CD8-positive, alpha-beta memory T cell (primary cell): ENCODE measurements at regions not wholly inside any gene's neighbourhood (a gene's known extent, or its start where the extent isn't known, plus 50 kb on each side); places are given as distances from the start of the nearest gene placed in this dataset.
"Not testable (repeated sequence)": the region's sequence is repeated elsewhere in the genome, so short reads cannot be mapped to it uniquely, and the experiment has no call there.

ENCODE experiments used
- CTCF ChIA-PET: fragments of 350-600 bp; sonication (Branson Sonifier 250); formaldehyde crosslinking; loops from one replicate; lab custom pipeline; 2021; ENCODE audit warnings: antibody characterized with exemption; lab: Charles Lee
- POLR2A ChIA-PET: fragments of 350-600 bp; sonication (Branson Sonifier 250); formaldehyde crosslinking; loops from one replicate; lab custom pipeline; 2021; ENCODE audit warnings: antibody characterized with exemption; lab: Charles Lee
- DNase-seq, 5 donors: peaks; one replicate each; pipeline versions ENCODE4 v3.0.0 to v3.0.0-alpha.2; 2020 to 2022; ENCODE audit warnings: mixed read lengths in 1 of 5
- H3K27ac ChIP-seq: one replicate; pipeline ENCODE4 v1.7.0; 2013; ENCODE audit warnings: low read depth, mild to moderate bottlenecking, low read length, moderate library complexity
- H3K27me3 ChIP-seq: 2 replicates; pipeline ENCODE4 v1.7.0; 2013; ENCODE audit warnings: low read length, mild to moderate bottlenecking; ENCODE audit not compliant: insufficient read depth, poor library complexity, severe bottlenecking
- H3K36me3 ChIP-seq: 2 replicates; pipeline ENCODE4 v1.7.0; 2013; ENCODE audit warnings: mild to moderate bottlenecking, low read length, moderate library complexity; ENCODE audit not compliant: insufficient read depth
- H3K4me1 ChIP-seq: 2 replicates; pipeline ENCODE4 v1.7.0; 2013; ENCODE audit warnings: mild to moderate bottlenecking, low read length, moderate library complexity; ENCODE audit not compliant: insufficient read depth
- H3K4me3 ChIP-seq: 2 replicates; pipeline ENCODE4 v1.7.0; 2013; ENCODE audit warnings: mild to moderate bottlenecking, low read length
- H3K9me3 ChIP-seq: 2 replicates; pipeline ENCODE4 v1.7.0; 2013; ENCODE audit warnings: mild to moderate bottlenecking, low read length
- H3K27ac Mint-ChIP-seq, 8 donors: one replicate each; pipeline ENCODE4 v1.8.0; 2020 to 2021; ENCODE audit warnings: mixed read lengths in 8 of 8, mild to moderate bottlenecking in 6 of 8, inconsistent platforms in 3 of 8, moderate library complexity in 3 of 8
- H3K27me3 Mint-ChIP-seq, 2 donors: one replicate each; pipeline ENCODE4 v1.8.0; 2020 to 2021; ENCODE audit warnings: mixed read lengths in 2 of 2, mild to moderate bottlenecking in 1 of 2, moderate library complexity in 1 of 2
- H3K36me3 Mint-ChIP-seq, 3 donors: one replicate each; pipeline ENCODE4 v1.8.0; 2020 to 2021; ENCODE audit warnings: mixed read lengths in 3 of 3, inconsistent platforms in 1 of 3, mild to moderate bottlenecking in 1 of 3
- H3K4me1 Mint-ChIP-seq, 3 donors: one replicate each; pipeline ENCODE4 v1.8.0; 2020 to 2021; ENCODE audit warnings: mixed read lengths in 3 of 3, inconsistent platforms in 1 of 3, mild to moderate bottlenecking in 1 of 3
- H3K4me3 Mint-ChIP-seq, 7 donors: one replicate each; pipeline ENCODE4 v1.8.0; 2020 to 2021; ENCODE audit warnings: mixed read lengths in 7 of 7, mild to moderate bottlenecking in 6 of 7, moderate library complexity in 4 of 7, inconsistent platforms in 2 of 7
- H3K9me3 Mint-ChIP-seq, 5 donors: one replicate each; pipeline ENCODE4 v1.8.0; 2020 to 2022; ENCODE audit warnings: mixed read lengths in 5 of 5, mild to moderate bottlenecking in 3 of 5, moderate library complexity in 2 of 5, inconsistent platforms in 1 of 5

DNA sequence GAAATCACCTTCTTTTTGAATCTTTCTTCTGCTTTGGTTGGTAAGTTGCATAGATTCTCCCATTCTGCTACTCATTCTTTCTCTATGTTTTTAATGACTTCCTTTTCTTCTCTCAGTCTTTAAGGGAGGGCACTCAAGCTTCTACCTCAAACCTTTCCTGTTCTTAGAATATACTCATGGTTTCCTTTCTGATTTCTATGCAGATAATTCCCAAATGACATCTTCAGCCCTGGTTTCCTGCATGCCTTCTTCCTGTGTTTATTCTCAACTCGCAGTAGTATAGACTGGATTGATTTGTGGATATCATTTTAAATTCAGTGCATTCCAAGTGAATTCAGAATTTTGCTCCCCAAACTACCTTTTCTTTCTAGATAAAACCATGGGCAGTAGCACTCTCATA lies 803.6 kb downstream of the METTL15 start:
- ChIA-PET POLR2A (no interaction called here), CTCF (no interaction called here)
- Histone ChIP-seq H3K4me3 (no peak overlapping the region), H3K36me3 (no peaks in the 10 kb centered on the region), H3K27me3 (no peaks in the 10 kb centered on the region), H3K27ac (no peak overlapping the region), H3K9me3 (no peaks in the 10 kb centered on the region), H3K4me1 (no peaks in the 10 kb centered on the region)
- H3K27me3 Mint-ChIP-seq = no peaks in the 10 kb centered on the region
- H3K36me3 Mint-ChIP-seq = no peaks in the 10 kb centered on the region
- H3K4me3 Mint-ChIP-seq = no peak overlapping the region
- H3K9me3 Mint-ChIP-seq = peaks cover 3 to 35% (median 15%) of the 10 kb centered on the region in 5 donors
- no peak for DNase-seq
- H3K27ac Mint-ChIP-seq = no peak overlapping the region
- no peaks in the 10 kb centered on the region for H3K4me1 Mint-ChIP-seq

DNA sequence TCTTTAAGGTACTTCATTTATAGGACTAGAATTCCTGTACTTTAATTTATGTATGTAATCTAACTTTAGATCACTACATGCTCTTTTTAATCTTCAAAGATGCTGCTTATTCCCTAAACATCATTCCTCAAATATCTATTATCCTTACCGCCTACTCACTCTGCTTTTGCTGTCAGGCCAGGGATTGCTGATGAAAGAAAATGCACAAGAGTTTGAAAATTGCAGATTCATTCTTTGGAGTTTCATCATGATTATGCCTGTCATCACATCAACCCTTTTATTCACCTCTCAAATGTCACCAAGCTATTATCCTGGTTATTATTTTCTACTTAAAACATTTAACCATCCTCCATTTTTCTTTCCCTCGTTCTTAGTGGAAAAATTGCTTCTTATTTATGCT lies 802.7 kb downstream of the METTL15 start:
- DNase-seq = no peak
- H3K27me3 Mint-ChIP-seq = no peaks in the 10 kb centered on the region
- Histone ChIP-seq H3K36me3 (no peaks in the 10 kb centered on the region), H3K4me3 (no peak overlapping the region), H3K27me3 (no peaks in the 10 kb centered on the region), H3K9me3 (no peaks in the 10 kb centered on the region), H3K27ac (no peak overlapping the region), H3K4me1 (no peaks in the 10 kb centered on the region)
- ChIA-PET CTCF (no interaction called here), POLR2A (no interaction called here)
- H3K27ac Mint-ChIP-seq = no peak overlapping the region
- H3K36me3 Mint-ChIP-seq = no peaks in the 10 kb centered on the region
- peaks cover 2 to 34% (median 11%) of the 10 kb centered on the region in 5 donors for H3K9me3 Mint-ChIP-seq
- no peaks in the 10 kb centered on the region for H3K4me1 Mint-ChIP-seq
- no peak overlapping the region for H3K4me3 Mint-ChIP-seq

DNA sequence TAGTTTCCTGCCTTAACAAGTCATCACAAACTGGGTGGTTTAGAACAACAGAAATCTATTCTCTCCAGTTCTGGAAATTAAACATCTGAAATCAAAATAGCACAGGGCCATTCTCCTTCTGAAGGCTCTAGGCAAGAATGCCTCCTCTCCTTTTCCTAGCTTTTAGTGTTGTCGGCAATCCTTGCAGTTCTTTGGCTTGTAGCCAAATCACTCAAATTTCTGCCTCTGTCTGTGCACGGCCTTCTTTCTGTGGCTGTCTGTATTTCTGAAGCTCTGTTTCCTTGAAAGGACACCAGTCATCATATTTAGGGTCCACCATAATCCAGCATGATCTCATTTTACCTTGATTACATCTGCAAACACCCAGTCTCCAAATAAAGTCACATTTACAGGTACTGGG lies 795.5 kb downstream of the METTL15 start:
- Histone ChIP-seq H3K36me3 (no peaks in the 10 kb centered on the region), H3K27ac (no peak overlapping the region), H3K4me3 (no peak overlapping the region), H3K4me1 (no peaks in the 10 kb centered on the region), H3K9me3 (no peaks in the 10 kb centered on the region), H3K27me3 (no peaks in the 10 kb centered on the region)
- Mint-ChIP-seq H3K4me3 (no peak overlapping the region), H3K4me1 (no peaks in the 10 kb centered on the region), H3K27me3 (no peaks in the 10 kb centered on the region), H3K27ac (no peak overlapping the region), H3K9me3 (peaks cover 1 to 24% (median 10%) of the 10 kb centered on the region in 5 donors), H3K36me3 (no peaks in the 10 kb centered on the region)
- CTCF ChIA-PET = no interaction called here
- DNase-seq = no peak
- POLR2A ChIA-PET = no interaction called here

DNA sequence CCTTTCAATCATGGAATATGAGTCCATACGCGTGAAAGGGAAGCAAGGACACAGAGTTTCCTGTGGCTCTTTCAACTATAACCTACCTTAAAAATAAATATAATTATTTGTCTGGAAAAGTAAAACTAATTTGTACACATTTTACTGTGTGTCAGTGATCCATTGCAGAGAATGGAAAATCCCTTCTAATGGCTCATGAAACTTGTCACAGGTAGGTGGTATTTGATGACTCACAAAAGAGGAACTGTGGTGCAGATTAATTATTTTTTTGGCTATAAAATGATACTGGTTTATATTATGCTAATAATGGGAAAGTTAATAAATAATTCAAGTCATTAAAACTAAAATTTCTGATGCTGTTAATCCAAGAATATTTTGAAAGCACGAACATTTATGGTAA lies 792.2 kb downstream of the METTL15 start:
- no peaks in the 10 kb centered on the region for H3K36me3 ChIP-seq
- CTCF ChIA-PET = no interaction called here
- no peak overlapping the region for H3K4me3 ChIP-seq
- H3K9me3 Mint-ChIP-seq = peaks cover 1 to 24% (median 10%) of the 10 kb centered on the region in 5 donors
- H3K27me3 ChIP-seq = no peaks in the 10 kb centered on the region
- H3K27ac ChIP-seq = no peak overlapping the region
- no peaks in the 10 kb centered on the region for H3K4me1 Mint-ChIP-seq
- H3K4me1 ChIP-seq = no peaks in the 10 kb centered on the region
- no peaks in the 10 kb centered on the region for H3K9me3 ChIP-seq
- no peak overlapping the region for H3K27ac Mint-ChIP-seq
- H3K27me3 Mint-ChIP-seq = no peaks in the 10 kb centered on the region
- DNase-seq = no peak
- H3K4me3 Mint-ChIP-seq = no peak overlapping the region
- no peaks in the 10 kb centered on the region for H3K36me3 Mint-ChIP-seq
- POLR2A ChIA-PET = no interaction called here

DNA sequence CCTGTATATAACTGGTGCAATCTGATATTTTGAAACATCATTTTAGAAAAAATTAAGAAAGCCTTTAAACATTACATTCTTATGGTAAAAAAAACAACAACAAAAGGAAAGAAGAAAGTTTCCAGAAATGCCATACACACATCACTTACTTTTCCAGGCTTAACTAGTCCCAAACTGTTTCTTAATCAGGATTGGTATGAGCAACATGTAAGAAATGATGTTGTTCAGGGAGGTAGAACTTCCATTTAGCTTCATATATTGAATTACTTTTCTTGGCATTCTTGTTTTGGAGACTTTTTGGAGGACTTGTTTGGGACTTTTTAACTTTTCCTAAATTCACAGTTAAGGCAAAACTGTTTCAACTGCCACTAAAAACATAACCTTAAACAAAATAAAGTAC lies 791.5 kb downstream of the METTL15 start:
- H3K4me1 ChIP-seq = no peaks in the 10 kb centered on the region
- ChIA-PET POLR2A (no interaction called here), CTCF (no interaction called here)
- no peak for DNase-seq
- Mint-ChIP-seq H3K36me3 (no peaks in the 10 kb centered on the region), H3K4me3 (no peak overlapping the region), H3K27me3 (no peaks in the 10 kb centered on the region), H3K27ac (no peak overlapping the region), H3K4me1 (no peaks in the 10 kb centered on the region), H3K9me3 (peaks cover 5 to 24% (median 6%) of the 10 kb centered on the region in 5 donors)
- no peaks in the 10 kb centered on the region for H3K9me3 ChIP-seq
- no peaks in the 10 kb centered on the region for H3K27me3 ChIP-seq
- H3K4me3 ChIP-seq = no peak overlapping the region
- H3K36me3 ChIP-seq = no peaks in the 10 kb centered on the region
- H3K27ac ChIP-seq = no peak overlapping the region

DNA sequence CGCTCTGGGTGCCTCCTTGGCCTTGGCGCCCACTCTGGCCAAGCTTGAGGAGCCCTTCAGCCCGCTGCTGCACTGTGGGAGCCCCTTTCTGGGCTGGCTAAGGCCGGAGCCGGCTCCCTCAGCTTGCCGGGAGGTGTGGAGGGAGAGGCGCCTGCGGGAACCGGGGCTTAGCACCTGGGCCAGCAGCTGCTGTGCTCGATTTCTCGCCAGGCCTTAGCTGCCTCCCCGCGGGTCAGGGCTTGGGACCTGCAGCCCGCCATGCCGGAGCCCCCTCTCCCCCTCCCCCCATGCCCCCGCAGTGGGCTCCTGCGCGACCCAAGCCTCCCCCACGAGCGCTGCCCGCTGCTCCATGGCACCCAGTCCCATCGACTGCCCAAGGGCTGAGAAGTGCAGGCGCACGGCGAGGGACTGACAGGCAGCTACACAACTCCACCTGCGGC lies 782.4 kb downstream of the METTL15 start:
- H3K4me1 Mint-ChIP-seq, H3K27ac Mint-ChIP-seq, H3K36me3 ChIP-seq, H3K4me3 Mint-ChIP-seq, POLR2A ChIA-PET, H3K27ac ChIP-seq, H3K4me1 ChIP-seq, H3K4me3 ChIP-seq, H3K27me3 ChIP-seq, CTCF ChIA-PET, H3K36me3 Mint-ChIP-seq, H3K27me3 Mint-ChIP-seq, H3K9me3 ChIP-seq: not testable (repeated sequence)
- H3K9me3 Mint-ChIP-seq = peaks cover 3 to 33% (median 15%) of the 10 kb centered on the region in 5 donors
- peak in 1 of 5 donors; percentile 26 for DNase-seq

DNA sequence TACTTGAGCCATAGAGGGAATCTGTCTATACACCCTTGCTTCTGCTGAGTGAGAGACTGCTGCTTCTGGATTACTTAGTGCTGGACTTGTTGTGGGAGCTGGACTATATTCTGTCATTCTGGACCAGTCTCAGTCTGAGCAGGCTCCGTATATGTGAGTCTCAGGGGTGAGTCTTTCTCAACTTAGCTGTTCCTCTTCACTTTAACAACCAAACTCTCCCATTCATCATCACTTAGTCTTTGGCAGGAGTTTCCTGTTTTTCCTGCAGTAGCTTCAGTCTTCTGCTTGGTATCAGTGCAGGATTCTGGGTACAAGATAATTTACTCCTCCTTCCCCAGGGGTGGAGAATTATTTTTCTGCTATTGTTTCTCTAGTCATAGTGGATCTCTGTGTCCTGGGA lies 779.5 kb downstream of the METTL15 start:
- H3K4me3 ChIP-seq = no peak overlapping the region
- no peak for DNase-seq
- H3K4me1 ChIP-seq = no peaks in the 10 kb centered on the region
- ChIA-PET CTCF (no interaction called here), POLR2A (no interaction called here)
- H3K9me3 ChIP-seq = no peaks in the 10 kb centered on the region
- no peaks in the 10 kb centered on the region for H3K36me3 Mint-ChIP-seq
- no peak overlapping the region for H3K27ac ChIP-seq
- peaks cover 6 to 26% (median 15%) of the 10 kb centered on the region in 5 donors for H3K9me3 Mint-ChIP-seq
- H3K36me3 ChIP-seq = no peaks in the 10 kb centered on the region
- H3K4me3 Mint-ChIP-seq = no peak overlapping the region
- no peaks in the 10 kb centered on the region for H3K27me3 Mint-ChIP-seq
- H3K4me1 Mint-ChIP-seq = no peaks in the 10 kb centered on the region
- H3K27me3 ChIP-seq = no peaks in the 10 kb centered on the region
- H3K27ac Mint-ChIP-seq = no peak overlapping the region

DNA sequence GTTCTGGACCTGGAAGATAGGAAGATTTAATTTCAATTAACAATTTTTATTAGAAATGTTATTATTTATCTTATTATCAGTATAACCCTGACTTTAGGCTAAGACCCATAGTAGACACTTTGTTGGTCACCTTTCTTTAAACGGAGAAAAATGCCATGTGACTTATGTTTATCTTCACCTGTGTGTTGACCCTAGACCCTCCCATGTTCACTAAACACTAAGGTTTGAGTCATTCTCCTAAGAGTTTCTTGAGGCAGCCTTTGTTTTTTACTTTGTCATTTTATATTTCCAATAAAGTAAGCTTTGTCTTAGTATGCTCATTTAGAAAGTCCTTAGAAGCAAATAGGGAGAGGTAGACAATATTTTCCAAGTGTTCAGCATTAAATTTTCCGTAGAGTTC lies 771.7 kb downstream of the METTL15 start:
- no peaks in the 10 kb centered on the region for H3K36me3 Mint-ChIP-seq
- Histone ChIP-seq H3K9me3 (no peaks in the 10 kb centered on the region), H3K27ac (no peak overlapping the region), H3K36me3 (no peaks in the 10 kb centered on the region), H3K4me1 (no peaks in the 10 kb centered on the region), H3K27me3 (no peaks in the 10 kb centered on the region), H3K4me3 (no peak overlapping the region)
- no peaks in the 10 kb centered on the region for H3K4me1 Mint-ChIP-seq
- H3K4me3 Mint-ChIP-seq = no peak overlapping the region
- H3K9me3 Mint-ChIP-seq = peaks cover 10 to 12% (median 11%) of the 10 kb centered on the region in 5 donors
- H3K27me3 Mint-ChIP-seq = no peaks in the 10 kb centered on the region
- POLR2A ChIA-PET = no interaction called here
- CTCF ChIA-PET = no interaction called here
- DNase-seq = no peak
- no peak overlapping the region for H3K27ac Mint-ChIP-seq

DNA sequence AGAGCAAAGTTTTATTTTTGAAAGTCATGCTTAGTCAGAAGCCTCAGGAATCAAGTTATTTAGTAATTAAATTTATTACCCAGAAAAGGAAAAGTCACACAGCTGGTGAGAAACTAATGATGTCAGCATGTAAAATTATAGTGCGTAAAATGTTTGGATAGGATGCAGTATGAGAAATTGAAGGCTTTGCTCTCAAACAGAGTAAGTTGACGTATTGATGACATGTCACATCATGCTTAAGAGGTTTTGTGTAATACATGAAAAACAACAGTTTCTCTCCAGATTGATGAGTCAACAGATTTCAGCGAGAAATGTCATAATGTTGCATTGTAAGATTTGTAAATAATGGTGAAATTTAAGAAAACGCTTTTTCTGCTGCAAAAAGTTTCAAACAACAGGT lies 769.8 kb downstream of the METTL15 start:
- DNase-seq = no peak
- Mint-ChIP-seq H3K36me3 (no peaks in the 10 kb centered on the region), H3K27ac (no peak overlapping the region), H3K4me3 (no peak overlapping the region), H3K9me3 (peaks cover 6 to 10% (median 8%) of the 10 kb centered on the region in 5 donors), H3K4me1 (no peaks in the 10 kb centered on the region), H3K27me3 (no peaks in the 10 kb centered on the region)
- Histone ChIP-seq H3K27ac (no peak overlapping the region), H3K4me3 (no peak overlapping the region), H3K9me3 (no peaks in the 10 kb centered on the region), H3K4me1 (no peaks in the 10 kb centered on the region), H3K27me3 (no peaks in the 10 kb centered on the region), H3K36me3 (no peaks in the 10 kb centered on the region)
- CTCF ChIA-PET = no interaction called here
- POLR2A ChIA-PET = no interaction called here
